ENCODE measurements at regions not wholly inside any gene's neighbourhood (a gene's known extent, or its start where the extent isn't known, plus 50 kb on each side); places are given as distances from the start of the nearest gene placed in this dataset.

GRCh38 chr5:56481428-56482357 is 248.6 kb upstream of the ANKRD55 start:
- peak; percentile 30 for DNase-seq (ENCODE audit: low spot score)

GRCh38 chr5:56480705-56481427 is 247.7 kb upstream of the ANKRD55 start:
- peak; percentile 58 for DNase-seq (ENCODE audit: low spot score)

GRCh38 chr5:56480078-56480704 is 247.1 kb upstream of the ANKRD55 start:
- peak; percentile 10 for DNase-seq (ENCODE audit: low spot score)

GRCh38 chr5:56479696-56480077 is 246.6 kb upstream of the ANKRD55 start:
- DNase-seq (ENCODE audit: low spot score), result no peak

- DNase-seq (ENCODE audit: low spot score), result no peak
These were observed 246.0 kb upstream of the ANKRD55 start for GRCh38 chr5:56479126-56479525.

GRCh38 chr5:56478062-56478461 is 244.9 kb upstream of the ANKRD55 start:
- no peak for DNase-seq (ENCODE audit: low spot score)

- no peak for DNase-seq (ENCODE audit: low spot score)
These were observed 243.3 kb upstream of the ANKRD55 start for GRCh38 chr5:56476487-56476856.

- no peak for DNase-seq (ENCODE audit: low spot score)
These were observed 242.8 kb upstream of the ANKRD55 start for GRCh38 chr5:56475689-56476486.

- no peak for DNase-seq (ENCODE audit: low spot score)
These were observed 238.6 kb upstream of the ANKRD55 start for GRCh38 chr5:56471707-56472106.

- DNase-seq (ENCODE audit: low spot score), result no peak
These were observed 236.9 kb upstream of the ANKRD55 start for GRCh38 chr5:56470007-56470406.

- no peak for DNase-seq (ENCODE audit: low spot score)
These were observed 235.1 kb upstream of the ANKRD55 start for GRCh38 chr5:56468277-56468676.

GRCh38 chr5:56467176-56467717 is 234.1 kb upstream of the ANKRD55 start:
- DNase-seq (ENCODE audit: low spot score), result no peak

GRCh38 chr5:56466136-56466816 is 233.1 kb upstream of the ANKRD55 start:
- peak; percentile 47 for DNase-seq (ENCODE audit: low spot score)

GRCh38 chr5:56465769-56466135 is 232.6 kb upstream of the ANKRD55 start:
- DNase-seq (ENCODE audit: low spot score), result no peak

- DNase-seq (ENCODE audit: low spot score), result peak; percentile 42
These were observed 232.0 kb upstream of the ANKRD55 start for GRCh38 chr5:56464935-56465768.

GRCh38 chr5:56463944-56464571 is 230.9 kb upstream of the ANKRD55 start:
- no peak for DNase-seq (ENCODE audit: low spot score)

GRCh38 chr5:56461584-56461983 is 228.5 kb upstream of the ANKRD55 start:
- DNase-seq (ENCODE audit: low spot score), result no peak

- DNase-seq (ENCODE audit: low spot score), result no peak
These were observed 227.6 kb upstream of the ANKRD55 start for GRCh38 chr5:56460681-56461191.

GRCh38 chr5:56460195-56460546 is 227.0 kb upstream of the ANKRD55 start:
- no peak for DNase-seq (ENCODE audit: low spot score)

All from kidney capillary endothelial cell (primary cell).